H9 (cell line): ENCODE measurements at regions not wholly inside any gene's neighbourhood (a gene's known extent, or its start where the extent isn't known, plus 50 kb on each side); places are given as distances from the start of the nearest gene placed in this dataset.

Experiments used
- DNase-seq: peaks from one replicate; pipeline ENCODE4 v3.0.0-alpha.2; 2017
- H2AFZ ChIP-seq: one replicate; pipeline ENCODE4 v1.6.1; 2013; ENCODE audit warnings: mild to moderate bottlenecking, low read length, control low read depth, moderate library complexity
- H2AK5ac ChIP-seq: 2 replicates; pipeline ENCODE4 v1.6.1; 2013; ENCODE audit warnings: low read length, control low read depth, mixed read lengths; ENCODE audit not compliant: insufficient read length
- H2BK120ac ChIP-seq: one replicate; pipeline ENCODE4 v1.6.1; 2013; ENCODE audit warnings: low read depth, mild to moderate bottlenecking, low read length, control low read depth, inconsistent platforms; ENCODE audit not compliant: poor library complexity, severe bottlenecking
- H2BK12ac ChIP-seq: 2 replicates; pipeline ENCODE4 v1.6.1; 2013; ENCODE audit warnings: low read length, control low read depth, mixed read lengths, low read depth; ENCODE audit not compliant: insufficient read length
- H2BK15ac ChIP-seq: 2 replicates; pipeline ENCODE4 v1.6.1; 2013; ENCODE audit warnings: low read depth, low read length, control low read depth
- H2BK20ac ChIP-seq: one replicate; pipeline ENCODE4 v1.6.1; 2013; ENCODE audit warnings: low read depth, mild to moderate bottlenecking, low read length, control low read depth, inconsistent platforms; ENCODE audit not compliant: poor library complexity, severe bottlenecking
- H2BK5ac ChIP-seq: 2 replicates; pipeline ENCODE4 v1.6.1; 2013; ENCODE audit warnings: low read length, control low read depth, mixed read lengths; ENCODE audit not compliant: insufficient read length
- H3K14ac ChIP-seq: 2 replicates; pipeline ENCODE4 v1.6.1; 2013; ENCODE audit warnings: low read length, control low read depth; ENCODE audit not compliant: insufficient read depth
- H3K18ac ChIP-seq: 2 replicates; pipeline ENCODE4 v1.6.1; 2013; ENCODE audit warnings: low read depth, mild to moderate bottlenecking, mixed read lengths, low read length, control low read depth; ENCODE audit not compliant: insufficient read length
- H3K23ac ChIP-seq: 2 replicates; pipeline ENCODE4 v1.6.1; 2013; ENCODE audit warnings: low read length, control low read depth, mixed read lengths, low read depth; ENCODE audit not compliant: insufficient read length
- H3K23me2 ChIP-seq: 2 replicates; pipeline ENCODE4 v1.6.1; 2013; ENCODE audit warnings: low read depth, mild to moderate bottlenecking, mixed read lengths, low read length, control low read depth; ENCODE audit not compliant: insufficient read length, poor library complexity, severe bottlenecking
- H3K27ac ChIP-seq: 2 replicates; pipeline ENCODE4 v1.5.1; 2013; ENCODE audit warnings: low read length, control low read depth, mixed read lengths, low read depth; ENCODE audit not compliant: insufficient read length
- H3K27me3 ChIP-seq: 2 replicates; pipeline ENCODE4 v1.6.1; 2013; ENCODE audit warnings: low read length, control low read depth, inconsistent platforms; ENCODE audit not compliant: insufficient read depth
- H3K4ac ChIP-seq: 2 replicates; pipeline ENCODE4 v1.6.1; 2013; ENCODE audit warnings: low read depth, mild to moderate bottlenecking, control low read depth, inconsistent platforms, low read length, moderate library complexity
- H3K4me1 ChIP-seq: 2 replicates; pipeline ENCODE4 v1.6.1; 2013; ENCODE audit warnings: low read length, control low read depth, inconsistent platforms; ENCODE audit not compliant: insufficient read depth
- H3K4me2 ChIP-seq: 2 replicates; pipeline ENCODE4 v1.6.1; 2013; ENCODE audit warnings: low read length, control low read depth, mixed read lengths; ENCODE audit not compliant: insufficient read length, insufficient read depth
- H3K56ac ChIP-seq: 2 replicates; pipeline ENCODE4 v1.6.1; 2013; ENCODE audit warnings: low read depth, mild to moderate bottlenecking, mixed read lengths, low read length, control low read depth; ENCODE audit not compliant: insufficient read length
- H3K79me1 ChIP-seq: 2 replicates; pipeline ENCODE4 v1.6.1; 2013; ENCODE audit warnings: low read depth, mild to moderate bottlenecking, moderate library complexity, low read length, control low read depth, inconsistent platforms; ENCODE audit not compliant: insufficient read depth, poor library complexity, severe bottlenecking
- H3K79me2 ChIP-seq: 2 replicates; pipeline ENCODE4 v1.6.1; 2013; ENCODE audit warnings: low read length, control low read depth, inconsistent platforms; ENCODE audit not compliant: insufficient read depth
- H3K9ac ChIP-seq: 2 replicates; pipeline ENCODE4 v1.6.1; 2013; ENCODE audit warnings: low read length, control low read depth, mixed read lengths; ENCODE audit not compliant: insufficient read length; ENCODE audit errors: extremely low read depth
- H3K9me3 ChIP-seq: one replicate; pipeline ENCODE4 v1.6.1; 2013; ENCODE audit warnings: low read depth, low read length, inconsistent platforms; ENCODE audit not compliant: control insufficient read depth
- H3T11ph ChIP-seq: one replicate; pipeline ENCODE4 v1.6.1; 2013; ENCODE audit warnings: mild to moderate bottlenecking, low read length, control low read depth, inconsistent platforms
- H4K20me1 ChIP-seq: one replicate; pipeline ENCODE4 v1.6.1; 2013; ENCODE audit not compliant: control insufficient read depth, insufficient read length, insufficient read depth
- H4K5ac ChIP-seq: 2 replicates; pipeline ENCODE4 v1.6.1; 2013; ENCODE audit warnings: low read depth, mild to moderate bottlenecking, mixed read lengths, low read length, control low read depth; ENCODE audit not compliant: insufficient read length
- H4K8ac ChIP-seq: replicated peaks from 2 replicates; pipeline ENCODE4 v1.6.1; 2013; ENCODE audit warnings: low read length, control low read depth, mixed read lengths, low read depth; ENCODE audit not compliant: insufficient read length
- H4K91ac ChIP-seq: 2 replicates; pipeline ENCODE4 v1.6.1; 2013; ENCODE audit warnings: low read depth, mild to moderate bottlenecking, moderate library complexity, mixed read lengths, low read length, control low read depth; ENCODE audit not compliant: insufficient read length
- H3K27ac Mint-ChIP-seq, 3 experiments: 2 replicates in 2 of 3; 3 replicates in 1 of 3; pipeline ENCODE4 v1.8.0; 2020 to 2021; ENCODE audit warnings: mixed read lengths in 3 of 3, mild to moderate bottlenecking in 1 of 3, moderate library complexity in 1 of 3
- H3K27me3 Mint-ChIP-seq: 2 replicates; pipeline ENCODE4 v1.8.0; 2021; ENCODE audit warnings: low read depth, mild to moderate bottlenecking, moderate library complexity, mixed read lengths
- H3K36me3 Mint-ChIP-seq, 3 experiments: 2 replicates in 2 of 3; 3 replicates in 1 of 3; pipeline ENCODE4 v1.8.0; 2020 to 2021; ENCODE audit warnings: low read depth in 3 of 3, mixed read lengths in 3 of 3; ENCODE audit not compliant: insufficient read depth in 1 of 3
- H3K4me1 Mint-ChIP-seq, 2 experiments: 2 replicates each; pipeline ENCODE4 v1.8.0; 2020; ENCODE audit warnings: mixed read lengths in 2 of 2
- H3K4me3 Mint-ChIP-seq, 2 experiments: 2 replicates in 1 of 2; 3 replicates in 1 of 2; pipeline ENCODE4 v1.8.0; 2020 to 2021; ENCODE audit warnings: mild to moderate bottlenecking in 2 of 2, mixed read lengths in 2 of 2, moderate library complexity in 1 of 2
- H3K9me3 Mint-ChIP-seq, 2 experiments: 2 replicates in 1 of 2; 3 replicates in 1 of 2; pipeline ENCODE4 v1.8.0; 2020; ENCODE audit warnings: mild to moderate bottlenecking in 2 of 2, mixed read lengths in 2 of 2, moderate library complexity in 1 of 2
- CTCF ChIP-seq: fragments of 200-600 bp; sonication (generic); conservative IDR thresholded peaks from 3 replicates; pipeline ENCODE4 v1.8.0; 2021; ENCODE audit warnings: antibody characterized with exemption, mild to moderate bottlenecking
- WGBS: extraction: QIAGEN DNeasy Blood & Tissue Kit; methylation state at CpG from one replicate; pipeline ENCODE4 v1.1.7; 2013; ENCODE audit warnings: missing lambda C conversion rate, low lambda C conversion rate, mixed read lengths; ENCODE audit not compliant: insufficient read length; ENCODE audit errors: extremely low coverage; 5-methylcytosine and 5-hydroxymethylcytosine counted together

GRCh38 chr10:81127931-81128330, 590.2 kb downstream of the SH2D4B start:
- H2BK15ac ChIP-seq = no peak overlapping the region

More at GRCh38 chr10:81127931-81128330, 590.2 kb downstream of the SH2D4B start:
- Mint-ChIP-seq H3K9me3 (no peaks in the 10 kb centered on the region), H3K4me3 (no peak overlapping the region), H3K36me3 (no peaks in the 10 kb centered on the region), H3K27me3 (no peaks in the 10 kb centered on the region), H3K4me1 (no peaks in the 10 kb centered on the region), H3K27ac (no peak overlapping the region)
- H4K20me1 ChIP-seq = no peaks in the 10 kb centered on the region
- H3K79me2 ChIP-seq = no peaks in the 10 kb centered on the region
- H3K27me3 ChIP-seq = no peaks in the 10 kb centered on the region
- no peak for DNase-seq
- no peak overlapping the region for H3K9ac ChIP-seq
- no peaks in the 10 kb centered on the region for H3K79me1 ChIP-seq
- H4K8ac ChIP-seq = no peak overlapping the region
- no peak overlapping the region for H3T11ph ChIP-seq
- H2AK5ac ChIP-seq = no peak overlapping the region
- H4K91ac ChIP-seq = no peak overlapping the region
- no peak for TF ChIP-seq CTCF
- H2BK20ac ChIP-seq = no peak overlapping the region
- H3K9me3 ChIP-seq = no peaks in the 10 kb centered on the region
- no peak overlapping the region for H3K56ac ChIP-seq
- no peak overlapping the region for H4K5ac ChIP-seq
- H3K18ac ChIP-seq = no peak overlapping the region
- H3K27ac ChIP-seq = no peak overlapping the region
- no peak overlapping the region for H2BK12ac ChIP-seq
- no peak overlapping the region for H3K4ac ChIP-seq
- no peak overlapping the region for H3K23ac ChIP-seq
- H2BK120ac ChIP-seq = no peak overlapping the region
- H3K4me1 ChIP-seq = no peaks in the 10 kb centered on the region
- H3K4me2 ChIP-seq = no peak overlapping the region
- no peak overlapping the region for H3K14ac ChIP-seq
- H2AFZ ChIP-seq = no peak overlapping the region
- no peaks in the 10 kb centered on the region for H3K23me2 ChIP-seq
- no CpG with 5 or more reads among the region's 3 CpGs for WGBS
- H2BK5ac ChIP-seq = no peak overlapping the region
